GM19467 (cell line): ENCODE measurements at regions not wholly inside any gene's neighbourhood (a gene's known extent, or its start where the extent isn't known, plus 50 kb on each side); places are given as distances from the start of the nearest gene placed in this dataset.

ENCODE experiments used
- ATAC-seq: cut with Tn5 transposase; IDR thresholded peaks from one replicate; pipeline ENCODE4 v1.9.1; 2021; ENCODE audit warnings: mild to moderate bottlenecking, moderate library complexity; ENCODE audit not compliant: unreplicated experiment

GRCh38 chr11:127066401-127067090 lies 66.0 kb upstream of the KIRREL3 start:
- no peak for ATAC-seq

DNA sequence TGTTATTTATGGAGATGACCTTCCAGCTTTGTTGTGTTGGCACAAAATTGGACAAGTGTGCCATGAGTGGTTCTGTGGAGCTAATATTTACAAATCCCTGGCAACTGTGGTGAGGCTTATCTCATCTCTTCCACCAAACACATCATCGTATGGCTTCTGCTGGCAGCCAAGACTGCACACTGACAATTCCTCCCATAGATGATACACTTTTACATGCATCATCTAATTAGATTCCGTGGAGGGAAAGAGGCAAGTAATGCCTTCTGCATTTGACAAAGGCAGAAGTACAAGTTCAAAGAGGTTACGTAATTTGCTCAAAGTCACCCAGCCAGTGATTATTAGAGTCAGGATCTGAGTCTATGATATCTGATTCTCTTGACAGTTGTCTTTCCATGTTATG lies 62.7 kb upstream of the KIRREL3 start:
- no peak for ATAC-seq

DNA sequence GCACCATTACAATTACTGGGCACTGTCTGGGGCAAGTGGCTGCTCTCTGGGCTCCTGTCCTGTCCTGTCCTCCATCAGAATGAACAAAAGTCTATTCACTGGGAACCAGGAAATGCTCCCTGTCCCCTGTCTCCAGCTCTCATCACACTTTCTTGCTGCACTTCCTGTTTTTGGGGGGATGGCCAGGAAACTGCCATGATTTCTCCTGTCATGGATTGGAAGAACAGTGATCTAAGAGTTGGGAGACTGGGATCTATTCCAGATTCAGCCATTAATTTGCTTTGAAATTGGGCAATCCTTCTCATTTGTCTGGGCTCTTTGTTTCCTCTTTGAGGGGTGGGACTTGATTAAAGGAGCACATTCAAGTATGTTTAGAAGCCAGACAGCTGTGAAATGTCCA lies 61.4 kb upstream of the KIRREL3 start:
- ATAC-seq, result no peak

DNA sequence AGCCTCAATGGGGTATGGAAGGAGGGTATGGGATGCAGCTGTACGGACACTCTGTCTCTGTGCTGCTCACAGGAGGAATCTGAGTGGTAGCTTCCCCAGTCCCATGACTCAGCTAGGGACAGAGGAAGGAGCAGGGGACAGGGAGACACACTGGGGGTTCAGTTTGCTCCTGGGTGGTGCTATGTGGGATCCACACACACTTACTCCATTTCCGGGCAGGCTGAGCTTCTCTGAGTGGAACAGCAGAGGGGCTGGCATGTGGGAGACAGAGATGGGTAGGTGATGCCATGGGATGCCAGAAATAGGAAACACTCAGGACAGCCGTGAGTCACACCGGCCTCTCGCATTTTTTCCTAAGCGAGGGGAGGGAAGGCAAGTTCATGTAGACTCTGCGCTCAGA lies 59.2 kb upstream of the KIRREL3 start:
- ATAC-seq, result no peak

- ATAC-seq, result no peak
These were observed 58.7 kb upstream of the KIRREL3 start for GRCh38 chr11:127059286-127059685.

DNA sequence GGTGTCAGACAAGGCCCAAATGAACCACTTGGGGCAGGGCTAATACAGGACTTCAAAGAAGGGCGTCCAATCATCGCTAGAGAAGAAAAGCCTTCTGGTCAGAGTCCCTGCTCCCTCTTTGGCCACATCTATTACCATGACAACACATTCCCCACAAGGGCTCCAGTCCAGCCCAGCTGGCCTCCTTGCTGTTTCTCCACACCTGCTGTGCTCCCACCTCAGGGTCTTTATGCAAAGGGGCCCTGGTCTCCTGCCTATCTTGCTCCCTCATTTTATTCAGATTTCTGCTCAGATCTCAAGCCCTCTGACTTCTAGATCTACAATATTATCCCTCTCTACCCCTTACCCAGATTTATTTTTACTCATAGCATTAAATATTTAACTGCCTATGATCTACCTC lies 58.0 kb upstream of the KIRREL3 start:
- no peak for ATAC-seq

GRCh38 chr11:127057126-127057525 lies 56.6 kb upstream of the KIRREL3 start:
- ATAC-seq, result no peak

DNA sequence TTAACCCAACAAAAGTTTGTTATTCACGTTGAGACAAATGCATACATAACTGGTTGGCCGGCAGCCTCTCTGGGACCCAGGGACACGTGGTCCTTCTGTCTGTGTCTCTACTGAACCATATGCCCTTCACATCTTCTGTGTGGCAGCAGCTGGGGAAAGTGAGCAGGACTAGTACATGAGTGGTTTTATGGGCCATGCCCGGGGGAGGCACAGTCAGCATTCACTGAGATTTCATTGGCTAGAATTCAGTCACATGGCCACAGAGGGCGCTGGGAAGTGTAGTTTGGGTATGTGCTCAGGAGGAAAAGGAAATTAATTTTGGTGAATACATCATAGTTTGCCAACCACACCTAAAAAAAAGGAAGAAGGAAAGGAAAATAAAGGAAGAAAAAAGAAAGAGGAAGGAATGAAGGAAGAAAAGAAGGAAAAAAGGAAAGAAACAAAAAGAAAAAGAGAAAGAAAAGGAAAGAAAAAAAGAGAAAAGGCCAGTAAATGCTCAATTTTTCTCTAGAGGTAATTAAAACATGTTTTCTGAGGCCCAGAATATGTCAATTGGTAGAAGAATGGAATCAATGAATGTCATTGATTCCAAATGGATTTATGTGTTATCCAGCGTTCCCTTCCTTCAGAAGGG lies 55.9 kb upstream of the KIRREL3 start:
- no peak for ATAC-seq

DNA sequence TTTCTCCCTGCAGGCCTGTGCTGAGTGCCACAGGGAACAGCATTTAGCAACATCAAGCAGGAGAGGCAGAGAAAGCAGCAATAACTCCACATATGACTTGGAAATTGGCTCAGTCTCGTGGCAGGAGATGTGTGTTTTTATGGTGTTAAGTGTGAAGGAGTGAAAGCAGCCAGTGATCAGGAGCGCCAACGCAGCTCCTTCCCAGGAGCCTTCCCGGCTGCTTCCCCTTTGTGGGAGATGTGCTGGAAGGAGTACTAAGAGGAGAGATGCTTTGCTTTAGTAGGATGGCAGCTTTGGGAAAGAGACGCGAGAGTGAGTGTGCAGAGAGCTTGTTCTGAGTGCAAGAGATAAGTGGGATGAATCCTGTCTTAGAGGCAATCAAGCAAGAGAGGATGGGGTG lies 54.7 kb upstream of the KIRREL3 start:
- ATAC-seq, result no peak

DNA sequence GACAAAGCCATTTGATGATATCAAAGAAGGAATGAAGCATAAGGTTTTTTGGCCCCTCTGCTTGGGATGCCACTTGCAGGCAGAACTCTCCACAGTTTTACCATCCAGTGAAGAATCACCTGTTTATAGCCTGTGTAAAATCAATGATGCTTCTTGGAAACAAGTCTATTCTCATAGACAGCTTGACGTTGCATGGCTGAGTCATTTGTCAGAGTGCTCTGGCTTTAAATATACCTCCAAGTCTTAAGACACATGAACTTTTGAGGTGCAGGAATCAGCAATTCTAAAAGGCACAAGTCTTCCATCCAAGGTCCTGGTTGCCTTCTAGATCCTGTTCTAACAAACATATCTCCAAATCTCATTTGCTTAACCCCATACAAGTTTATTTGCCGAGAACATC lies 53.6 kb upstream of the KIRREL3 start:
- no peak for ATAC-seq

GRCh38 chr11:127052404-127052803 lies 51.8 kb upstream of the KIRREL3 start:
- ATAC-seq, result no peak
